Trophoblast cell (in vitro differentiated cells and primary cell): ENCODE measurements at regions not wholly inside any gene's neighbourhood (a gene's known extent, or its start where the extent isn't known, plus 50 kb on each side); places are given as distances from the start of the nearest gene placed in this dataset.

Experiments
- DNase-seq, 2 donors: peaks; one replicate each; pipeline ENCODE4 v3.0.0-alpha.2; 2016
- H2AFZ ChIP-seq: 2 replicates; pipeline ENCODE4 v1.6.1; 2013; ENCODE audit warnings: low read length, moderate library complexity, mild to moderate bottlenecking; ENCODE audit not compliant: insufficient read depth, poor library complexity
- H2AK5ac ChIP-seq: 2 replicates; pipeline ENCODE4 v1.6.1; 2013; ENCODE audit warnings: mild to moderate bottlenecking, low read length
- H2BK120ac ChIP-seq: 2 replicates; pipeline ENCODE4 v1.6.1; 2013; ENCODE audit warnings: low read length, mild to moderate bottlenecking, moderate library complexity; ENCODE audit not compliant: insufficient read depth, poor library complexity
- H2BK12ac ChIP-seq: 2 replicates; pipeline ENCODE4 v1.6.1; 2013; ENCODE audit warnings: mild to moderate bottlenecking, low read length, moderate library complexity
- H2BK5ac ChIP-seq: 2 replicates; pipeline ENCODE4 v1.6.1; 2013; ENCODE audit warnings: low read length, low read depth, moderate library complexity, mild to moderate bottlenecking; ENCODE audit not compliant: poor library complexity
- H3K14ac ChIP-seq: 2 replicates; pipeline ENCODE4 v1.6.1; 2013; ENCODE audit warnings: mild to moderate bottlenecking, low read length
- H3K18ac ChIP-seq: 2 replicates; pipeline ENCODE4 v1.6.1; 2013; ENCODE audit warnings: mild to moderate bottlenecking, low read length
- H3K23ac ChIP-seq: 2 replicates; pipeline ENCODE4 v1.6.1; 2013; ENCODE audit warnings: low read length
- H3K27ac ChIP-seq: 2 replicates; pipeline ENCODE4 v1.5.1; 2013; ENCODE audit warnings: low read depth, mild to moderate bottlenecking, inconsistent platforms, low read length, moderate library complexity
- H3K27me3 ChIP-seq: 2 replicates; pipeline ENCODE4 v1.6.1; 2013; ENCODE audit warnings: inconsistent platforms, mild to moderate bottlenecking, low read length, moderate library complexity; ENCODE audit not compliant: insufficient read depth
- H3K36me3 ChIP-seq, 2 experiments: 1 replicate in 1 of 2; 2 replicates in 1 of 2; pipeline ENCODE4 v1.6.1; 2013; ENCODE audit warnings: low read length in 2 of 2, mild to moderate bottlenecking in 2 of 2, moderate library complexity in 1 of 2; ENCODE audit not compliant: insufficient read depth in 2 of 2, control insufficient read depth in 1 of 2
- H3K4ac ChIP-seq: 2 replicates; pipeline ENCODE4 v1.6.1; 2013; ENCODE audit warnings: low read depth, mild to moderate bottlenecking, low read length, moderate library complexity
- H3K4me1 ChIP-seq, 2 experiments: 1 replicate in 1 of 2; 2 replicates in 1 of 2; pipeline ENCODE4 v1.6.1; 2013; ENCODE audit warnings: low read length in 2 of 2, mild to moderate bottlenecking in 2 of 2, moderate library complexity in 1 of 2; ENCODE audit not compliant: insufficient read depth in 2 of 2, control insufficient read depth in 1 of 2
- H3K4me2 ChIP-seq: 2 replicates; pipeline ENCODE4 v1.6.1; 2013; ENCODE audit warnings: inconsistent platforms, mild to moderate bottlenecking, low read length, moderate library complexity
- H3K4me3 ChIP-seq: 2 replicates; pipeline ENCODE4 v1.5.1; 2013; ENCODE audit warnings: mild to moderate bottlenecking, low read depth, low read length, inconsistent platforms
- H3K79me1 ChIP-seq: one replicate; pipeline ENCODE4 v1.6.1; 2013; ENCODE audit warnings: low read length
- H3K79me2 ChIP-seq: 2 replicates; pipeline ENCODE4 v1.6.1; 2013; ENCODE audit warnings: low read length, mild to moderate bottlenecking; ENCODE audit not compliant: control insufficient read depth, insufficient read depth, poor library complexity
- H3K9ac ChIP-seq: 2 replicates; pipeline ENCODE4 v1.6.1; 2013; ENCODE audit warnings: mild to moderate bottlenecking, low read length
- H3K9me3 ChIP-seq: 2 replicates; pipeline ENCODE4 v1.6.1; 2013; ENCODE audit warnings: low read depth, mild to moderate bottlenecking, control low read depth, inconsistent platforms, low read length; ENCODE audit not compliant: insufficient read depth
- H4K12ac ChIP-seq: 2 replicates; pipeline ENCODE4 v1.6.1; 2013; ENCODE audit warnings: low read depth, mild to moderate bottlenecking, low read length, moderate library complexity
- H4K8ac ChIP-seq: 2 replicates; pipeline ENCODE4 v1.6.1; 2013; ENCODE audit warnings: low read depth, mild to moderate bottlenecking, low read length, moderate library complexity
- H4K91ac ChIP-seq: one replicate; pipeline ENCODE4 v1.6.1; 2013; ENCODE audit warnings: low read depth, mild to moderate bottlenecking, low read length, moderate library complexity
- WGBS: extraction: QIAGEN DNeasy Blood & Tissue Kit; methylation state at CpG from one replicate; pipeline ENCODE4 v1.1.7; 2013; ENCODE audit warnings: missing lambda C conversion rate; ENCODE audit not compliant: insufficient read length, insufficient coverage; ENCODE audit errors: extremely low coverage; 5-methylcytosine and 5-hydroxymethylcytosine counted together

- Histone ChIP-seq H3K27ac (no peak overlapping the region), H3K18ac (no peak overlapping the region), H3K9me3 (no peaks in the 10 kb centered on the region), H3K4me3 (no peak overlapping the region), H2AK5ac (no peak overlapping the region), H2BK12ac (no peak overlapping the region), H3K36me3 (no peaks in the 10 kb centered on the region), H2AFZ (no peak overlapping the region), H3K4me1 (no peaks in the 10 kb centered on the region), H2BK5ac (no peak overlapping the region), H3K79me1 (no peaks in the 10 kb centered on the region), H2BK120ac (no peak overlapping the region), H3K4me2 (no peak overlapping the region), H3K27me3 (no peaks in the 10 kb centered on the region), H4K12ac (no peak overlapping the region), H3K14ac (no peak overlapping the region), H3K23ac (no peak overlapping the region), H4K8ac (no peak overlapping the region), H3K9ac (no peak overlapping the region), H3K79me2 (no peaks in the 10 kb centered on the region), H4K91ac (no peak overlapping the region), H3K4ac (no peak overlapping the region)
- DNase-seq, result no peak
Observed at GRCh38 chr4:132228676-132229075, 920.4 kb upstream of the PCDH10 start.

DNA sequence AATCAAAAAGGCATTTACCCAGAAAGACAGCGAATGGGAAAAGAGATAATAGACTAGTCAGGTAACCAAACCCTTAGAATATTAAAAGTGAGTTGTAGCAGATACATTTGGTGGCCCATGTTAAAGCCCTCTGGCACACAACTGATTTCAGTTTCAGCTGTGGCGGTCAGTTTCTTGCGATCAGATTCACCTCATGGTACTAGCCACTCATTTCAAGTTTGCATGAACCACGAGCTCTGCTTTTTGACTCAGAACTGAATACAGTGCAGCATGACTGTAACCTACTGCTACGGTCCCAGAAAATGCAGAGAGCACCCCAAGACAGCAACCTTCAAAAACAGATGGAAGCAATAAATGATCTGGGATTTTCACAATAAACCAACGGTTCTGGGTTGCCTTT lies 919.1 kb upstream of the PCDH10 start:
- no peak overlapping the region for H2AK5ac ChIP-seq
- no peak overlapping the region for H4K12ac ChIP-seq
- no peak overlapping the region for H3K23ac ChIP-seq
- no peak overlapping the region for H2BK12ac ChIP-seq
- no peak overlapping the region for H2AFZ ChIP-seq
- H3K4ac ChIP-seq, result no peak overlapping the region
- H3K4me3 ChIP-seq, result no peak overlapping the region
- H3K9ac ChIP-seq, result no peak overlapping the region
- H3K36me3 ChIP-seq, result no peaks in the 10 kb centered on the region
- no peaks in the 10 kb centered on the region for H3K79me1 ChIP-seq
- H2BK5ac ChIP-seq, result no peak overlapping the region
- H3K14ac ChIP-seq, result no peak overlapping the region
- no CpG with 5 or more reads among the region's 6 CpGs for WGBS
- no peak overlapping the region for H3K4me2 ChIP-seq
- no peaks in the 10 kb centered on the region for H3K4me1 ChIP-seq
- no peaks in the 10 kb centered on the region for H3K9me3 ChIP-seq
- no peaks in the 10 kb centered on the region for H3K79me2 ChIP-seq
- H2BK120ac ChIP-seq, result no peak overlapping the region
- H3K27me3 ChIP-seq, result no peaks in the 10 kb centered on the region
- no peak overlapping the region for H3K18ac ChIP-seq
- H4K8ac ChIP-seq, result no peak overlapping the region
- no peak overlapping the region for H4K91ac ChIP-seq
- no peak overlapping the region for H3K27ac ChIP-seq
- DNase-seq, result no peak

DNA sequence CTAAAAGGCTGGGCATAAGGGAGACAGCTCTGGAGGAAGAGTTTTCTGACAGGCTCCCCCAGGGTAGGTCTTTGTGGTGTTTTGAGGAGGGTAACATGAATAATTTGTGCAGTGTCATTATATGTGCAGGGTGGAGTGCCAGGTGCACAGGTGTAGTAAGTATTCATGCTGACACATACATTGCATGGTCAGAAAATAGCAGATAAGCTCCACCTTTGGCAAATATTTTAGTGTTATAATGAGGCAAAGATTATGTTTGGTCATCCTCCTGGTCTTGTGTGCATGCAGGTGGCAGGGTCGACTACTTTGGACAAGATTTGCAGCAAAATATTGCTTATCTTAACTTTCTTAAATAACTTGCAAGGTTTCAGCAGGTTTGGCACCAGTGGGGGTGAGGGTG lies 910.4 kb upstream of the PCDH10 start:
- no peak overlapping the region for H3K18ac ChIP-seq
- H3K4ac ChIP-seq, result no peak overlapping the region
- H3K9me3 ChIP-seq, result no peaks in the 10 kb centered on the region
- no peak overlapping the region for H4K91ac ChIP-seq
- H3K4me1 ChIP-seq, result no peaks in the 10 kb centered on the region
- H3K4me3 ChIP-seq, result no peak overlapping the region
- WGBS, result no CpG with 5 or more reads among the region's 1 CpG
- H3K79me1 ChIP-seq, result no peaks in the 10 kb centered on the region
- H2AFZ ChIP-seq, result no peak overlapping the region
- no peak overlapping the region for H3K9ac ChIP-seq
- no peak overlapping the region for H2BK12ac ChIP-seq
- H2BK5ac ChIP-seq, result no peak overlapping the region
- H2BK120ac ChIP-seq, result no peak overlapping the region
- H3K36me3 ChIP-seq, result no peaks in the 10 kb centered on the region
- no peaks in the 10 kb centered on the region for H3K27me3 ChIP-seq
- no peak overlapping the region for H3K27ac ChIP-seq
- DNase-seq, result no peak
- no peak overlapping the region for H3K14ac ChIP-seq
- H4K12ac ChIP-seq, result no peak overlapping the region
- H2AK5ac ChIP-seq, result no peak overlapping the region
- H3K79me2 ChIP-seq, result no peaks in the 10 kb centered on the region
- H4K8ac ChIP-seq, result no peak overlapping the region
- no peak overlapping the region for H3K23ac ChIP-seq
- no peak overlapping the region for H3K4me2 ChIP-seq

GRCh38 chr4:132240081-132240480 lies 909.0 kb upstream of the PCDH10 start:
- no peak overlapping the region for H3K23ac ChIP-seq
- no CpG with 5 or more reads among the region's 4 CpGs for WGBS

More at GRCh38 chr4:132240081-132240480, 909.0 kb upstream of the PCDH10 start:
- Histone ChIP-seq H3K4me2 (no peak overlapping the region), H3K27me3 (no peaks in the 10 kb centered on the region), H3K79me2 (no peaks in the 10 kb centered on the region), H3K18ac (no peak overlapping the region), H3K9ac (no peak overlapping the region), H3K79me1 (no peaks in the 10 kb centered on the region), H3K27ac (no peak overlapping the region), H3K4ac (no peak overlapping the region), H3K14ac (no peak overlapping the region), H4K12ac (no peak overlapping the region), H2AFZ (no peak overlapping the region), H4K8ac (no peak overlapping the region), H3K4me1 (no peaks in the 10 kb centered on the region), H4K91ac (no peak overlapping the region), H2BK120ac (no peak overlapping the region), H3K36me3 (no peaks in the 10 kb centered on the region), H2AK5ac (no peak overlapping the region), H3K4me3 (no peak overlapping the region), H2BK12ac (no peak overlapping the region), H3K9me3 (no peaks in the 10 kb centered on the region), H2BK5ac (no peak overlapping the region)
- DNase-seq, result no peak
